ENCODE measurements at regions not wholly inside any gene's neighbourhood (a gene's known extent, or its start where the extent isn't known, plus 50 kb on each side); places are given as distances from the start of the nearest gene placed in this dataset.

- TF ChIP-seq, protein P1, sequence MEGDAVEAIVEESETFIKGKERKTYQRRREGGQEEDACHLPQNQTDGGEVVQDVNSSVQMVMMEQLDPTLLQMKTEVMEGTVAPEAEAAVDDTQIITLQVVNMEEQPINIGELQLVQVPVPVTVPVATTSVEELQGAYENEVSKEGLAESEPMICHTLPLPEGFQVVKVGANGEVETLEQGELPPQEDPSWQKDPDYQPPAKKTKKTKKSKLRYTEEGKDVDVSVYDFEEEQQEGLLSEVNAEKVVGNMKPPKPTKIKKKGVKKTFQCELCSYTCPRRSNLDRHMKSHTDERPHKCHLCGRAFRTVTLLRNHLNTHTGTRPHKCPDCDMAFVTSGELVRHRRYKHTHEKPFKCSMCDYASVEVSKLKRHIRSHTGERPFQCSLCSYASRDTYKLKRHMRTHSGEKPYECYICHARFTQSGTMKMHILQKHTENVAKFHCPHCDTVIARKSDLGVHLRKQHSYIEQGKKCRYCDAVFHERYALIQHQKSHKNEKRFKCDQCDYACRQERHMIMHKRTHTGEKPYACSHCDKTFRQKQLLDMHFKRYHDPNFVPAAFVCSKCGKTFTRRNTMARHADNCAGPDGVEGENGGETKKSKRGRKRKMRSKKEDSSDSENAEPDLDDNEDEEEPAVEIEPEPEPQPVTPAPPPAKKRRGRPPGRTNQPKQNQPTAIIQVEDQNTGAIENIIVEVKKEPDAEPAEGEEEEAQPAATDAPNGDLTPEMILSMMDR (IDR thresholded peaks at IDR 0.05; ENCODE audit: unreplicated experiment): no peak
- Mint-ChIP-seq H3K27ac (no peak overlapping the region), H3K9me3 (ENCODE audit: low read depth) (no peaks in the 10 kb centered on the region), H3K36me3 (ENCODE audit: insufficient read depth) (no peaks in the 10 kb centered on the region), H3K4me3 (ENCODE audit: low read depth) (no peak overlapping the region), H3K27me3 (peaks cover 7% of the 10 kb centered on the region), H3K4me1 (ENCODE audit: low read depth) (no peaks in the 10 kb centered on the region)
- no peak for DNase-seq (ENCODE audit: low spot score, unreplicated experiment)
Observed at GRCh38 chr2:237222601-237223041, 136.9 kb downstream of the COPS8 start.

DNA sequence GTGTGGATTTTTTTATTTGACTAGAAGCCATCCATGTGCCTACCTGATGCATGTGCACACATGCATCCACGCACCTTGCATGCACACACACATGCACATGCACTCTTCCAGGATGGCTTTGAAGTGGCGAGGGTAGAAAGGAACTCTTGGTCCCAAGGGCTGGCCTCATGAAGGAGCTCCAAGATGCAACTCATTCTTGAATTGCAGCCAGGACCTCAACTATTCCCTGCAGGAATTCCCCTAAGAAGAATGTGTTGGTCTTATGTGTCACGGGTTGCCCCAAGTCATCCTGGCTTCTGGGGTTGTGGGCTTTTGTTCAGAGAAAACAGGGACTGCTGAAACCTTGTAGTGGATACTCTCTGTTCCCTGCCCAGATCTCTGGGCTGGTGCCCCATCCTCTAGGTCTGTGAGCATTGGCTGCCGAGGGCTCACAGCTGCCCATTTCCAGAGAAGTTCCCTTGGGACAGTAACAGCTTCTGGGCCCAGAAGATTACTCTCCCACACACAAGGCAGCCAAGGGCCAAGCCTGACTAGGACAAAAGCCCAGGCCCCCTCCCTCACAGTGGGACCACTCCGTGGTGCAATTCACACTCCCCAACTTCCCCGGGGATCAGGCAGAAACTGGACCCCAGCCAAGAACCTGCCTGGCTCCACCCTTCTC is 137.6 kb downstream of the COPS8 start:
- no peak for DNase-seq (ENCODE audit: low spot score, unreplicated experiment)
- Mint-ChIP-seq H3K27me3 (peaks cover 10% of the 10 kb centered on the region), H3K9me3 (ENCODE audit: low read depth) (peaks cover 2% of the 10 kb centered on the region), H3K4me1 (ENCODE audit: low read depth) (no peaks in the 10 kb centered on the region), H3K4me3 (ENCODE audit: low read depth) (no peak overlapping the region), H3K27ac (no peak overlapping the region), H3K36me3 (ENCODE audit: insufficient read depth) (no peaks in the 10 kb centered on the region)
- TF ChIP-seq, protein P1 (IDR thresholded peaks at IDR 0.05; ENCODE audit: unreplicated experiment): no peak

- Mint-ChIP-seq H3K27me3 (peaks cover 13% of the 10 kb centered on the region), H3K4me3 (ENCODE audit: low read depth) (no peak overlapping the region), H3K4me1 (ENCODE audit: low read depth) (no peaks in the 10 kb centered on the region), H3K36me3 (ENCODE audit: insufficient read depth) (no peaks in the 10 kb centered on the region), H3K27ac (no peak overlapping the region), H3K9me3 (ENCODE audit: low read depth) (peaks cover 4% of the 10 kb centered on the region)
- no peak for DNase-seq (ENCODE audit: low spot score, unreplicated experiment)
- TF ChIP-seq, protein P1 (IDR thresholded peaks at IDR 0.05; ENCODE audit: unreplicated experiment): no peak
Observed at GRCh38 chr2:237227190-237227589, 141.5 kb downstream of the COPS8 start.

DNA sequence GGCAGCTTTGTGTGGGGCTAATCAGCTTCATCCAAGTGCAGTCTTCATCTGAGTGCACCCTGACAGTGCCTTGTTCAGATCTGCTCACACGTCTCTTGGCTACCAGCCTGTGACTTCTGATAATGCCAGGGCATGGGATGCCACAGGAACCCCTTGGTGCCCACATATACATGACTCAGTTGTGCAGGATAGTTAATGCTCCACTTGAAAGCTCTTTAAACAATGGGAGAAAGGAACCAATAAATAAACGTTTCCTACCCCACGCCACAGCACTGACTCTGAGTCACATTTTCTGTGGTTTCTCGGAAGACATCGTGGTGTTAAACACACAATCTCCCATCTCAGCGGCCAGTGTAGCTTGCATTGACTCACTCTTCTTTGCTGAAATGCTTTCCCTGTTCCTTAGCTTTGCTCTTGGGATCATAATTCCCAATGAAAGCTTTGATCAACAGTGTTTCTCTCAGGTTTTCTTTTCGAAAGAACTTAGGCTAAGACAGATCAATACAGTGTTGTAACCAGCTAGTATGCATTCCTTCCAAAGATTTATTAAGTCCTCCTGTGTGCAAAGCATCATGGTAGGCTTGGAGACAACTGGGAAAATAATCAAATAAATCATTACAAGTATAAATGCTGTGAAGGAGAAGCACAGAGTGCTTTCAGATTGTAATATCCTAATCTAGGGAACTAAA is 142.0 kb downstream of the COPS8 start:
- TF ChIP-seq, protein P1 (IDR thresholded peaks at IDR 0.05; ENCODE audit: unreplicated experiment): no peak
- Mint-ChIP-seq H3K36me3 (ENCODE audit: insufficient read depth) (no peaks in the 10 kb centered on the region), H3K27me3 (peaks cover 11% of the 10 kb centered on the region), H3K4me1 (ENCODE audit: low read depth) (no peaks in the 10 kb centered on the region), H3K27ac (no peak overlapping the region), H3K9me3 (ENCODE audit: low read depth) (peaks cover 4% of the 10 kb centered on the region), H3K4me3 (ENCODE audit: low read depth) (no peak overlapping the region)
- DNase-seq (ENCODE audit: low spot score, unreplicated experiment): no peak

- H3K4me1 Mint-ChIP-seq (ENCODE audit: low read depth): no peaks in the 10 kb centered on the region
- H3K27me3 Mint-ChIP-seq: peaks cover 8% of the 10 kb centered on the region
- H3K27ac Mint-ChIP-seq: no peak overlapping the region
- TF ChIP-seq, protein P1 (IDR thresholded peaks at IDR 0.05; ENCODE audit: unreplicated experiment): no peak
- DNase-seq (ENCODE audit: low spot score, unreplicated experiment): no peak
- H3K36me3 Mint-ChIP-seq (ENCODE audit: insufficient read depth): no peaks in the 10 kb centered on the region
- peaks cover 4% of the 10 kb centered on the region for H3K9me3 Mint-ChIP-seq (ENCODE audit: low read depth)
- H3K4me3 Mint-ChIP-seq (ENCODE audit: low read depth): no peak overlapping the region
Observed at GRCh38 chr2:237228281-237228625, 142.6 kb downstream of the COPS8 start.

Measured in progenitor cell of endocrine pancreas (in vitro differentiated cells).